SK-N-SH treated with all-trans-retinoic acid at 6 μM for 48 hours (cell line): ENCODE measurements at regions not wholly inside any gene's neighbourhood (a gene's known extent, or its start where the extent isn't known, plus 50 kb on each side); places are given as distances from the start of the nearest gene placed in this dataset.

Experiments used
- CSRNP3 ChIP-seq: fragments of 250-450 bp; sonication (Bioruptor Pico); IDR thresholded peaks from 2 replicates; pipeline ENCODE4 v1.5.1; 2021; ENCODE audit warnings: mild to moderate bottlenecking, moderate library complexity
- ZFP3 ChIP-seq: fragments of 250-450 bp; sonication (Bioruptor Pico); IDR thresholded peaks from 2 replicates; pipeline ENCODE4 v1.5.0; 2020; ENCODE audit warnings: mild to moderate bottlenecking, moderate library complexity
- TF ChIP-seq, protein P1 (sequence below): fragments of 250-450 bp; sonication (Bioruptor Pico); IDR thresholded peaks from 2 replicates; pipeline ENCODE4 v1.5.1; 2020; ENCODE audit warnings: low read depth, mild to moderate bottlenecking, moderate library complexity

DNA sequence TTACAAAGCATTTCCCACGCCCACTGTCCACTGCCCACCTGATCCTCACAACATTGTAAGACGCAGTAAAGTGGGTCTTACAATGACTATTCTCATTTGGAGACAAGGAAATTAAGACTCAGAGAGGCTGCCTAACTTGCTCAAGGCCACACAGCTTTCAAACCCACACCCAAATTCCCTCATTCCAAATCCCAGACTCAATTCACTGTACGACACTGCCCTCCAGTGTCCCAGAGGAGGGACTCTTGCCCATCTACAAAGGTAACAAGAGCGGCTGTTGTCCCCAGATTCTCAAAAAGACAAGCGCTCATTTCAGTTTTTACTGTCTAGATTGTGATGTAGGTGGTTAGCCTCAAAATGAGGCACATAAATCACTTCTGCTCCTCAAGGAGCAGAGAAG, 184.6 kb downstream of the ACTL7B start:
- TF ChIP-seq ZFP3 (CRISPR knock-in tag) (no peak), CSRNP3 (CRISPR knock-in tag) (no peak)
- TF ChIP-seq, protein P1, sequence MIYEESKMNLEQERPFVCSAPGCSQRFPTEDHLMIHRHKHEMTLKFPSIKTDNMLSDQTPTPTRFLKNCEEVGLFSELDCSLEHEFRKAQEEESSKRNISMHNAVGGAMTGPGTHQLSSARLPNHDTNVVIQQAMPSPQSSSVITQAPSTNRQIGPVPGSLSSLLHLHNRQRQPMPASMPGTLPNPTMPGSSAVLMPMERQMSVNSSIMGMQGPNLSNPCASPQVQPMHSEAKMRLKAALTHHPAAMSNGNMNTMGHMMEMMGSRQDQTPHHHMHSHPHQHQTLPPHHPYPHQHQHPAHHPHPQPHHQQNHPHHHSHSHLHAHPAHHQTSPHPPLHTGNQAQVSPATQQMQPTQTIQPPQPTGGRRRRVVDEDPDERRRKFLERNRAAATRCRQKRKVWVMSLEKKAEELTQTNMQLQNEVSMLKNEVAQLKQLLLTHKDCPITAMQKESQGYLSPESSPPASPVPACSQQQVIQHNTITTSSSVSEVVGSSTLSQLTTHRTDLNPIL = no peak
